GM21825 (cell line): ENCODE measurements at regions not wholly inside any gene's neighbourhood (a gene's known extent, or its start where the extent isn't known, plus 50 kb on each side); places are given as distances from the start of the nearest gene placed in this dataset.
"Not testable (repeated sequence)": the region's sequence is repeated elsewhere in the genome, so short reads cannot be mapped to it uniquely, and the experiment has no call there.

Experiments
- ATAC-seq: cut with Tn5 transposase; IDR thresholded peaks from one replicate; pipeline ENCODE4 v1.9.1; 2021; ENCODE audit warnings: mild to moderate bottlenecking, moderate library complexity; ENCODE audit not compliant: unreplicated experiment

GRCh38 chr18:22789600-22789999, 143.5 kb upstream of the RBBP8 start:
- ATAC-seq, result no peak

GRCh38 chr18:22790545-22791309, 142.4 kb upstream of the RBBP8 start:
- ATAC-seq, result no peak

GRCh38 chr18:22791310-22791610, 141.9 kb upstream of the RBBP8 start:
- no peak for ATAC-seq

- ATAC-seq, result no peak
Observed at GRCh38 chr18:22796113-22796512, 137.0 kb upstream of the RBBP8 start.

GRCh38 chr18:22800551-22800951, 132.6 kb upstream of the RBBP8 start:
- ATAC-seq, result no peak

- ATAC-seq, result no peak
Observed at GRCh38 chr18:22813648-22814328, 119.3 kb upstream of the RBBP8 start.

- no peak for ATAC-seq
Observed at GRCh38 chr18:22814329-22814703, 118.8 kb upstream of the RBBP8 start.

GRCh38 chr18:22816266-22817176, 116.6 kb upstream of the RBBP8 start:
- no peak for ATAC-seq

GRCh38 chr18:22817844-22818243, 115.3 kb upstream of the RBBP8 start:
- no peak for ATAC-seq

GRCh38 chr18:22822024-22822423, 111.1 kb upstream of the RBBP8 start:
- no peak for ATAC-seq

- ATAC-seq, result peak; percentile 72
Observed at GRCh38 chr18:22822841-22823508, 110.2 kb upstream of the RBBP8 start.

- no peak for ATAC-seq
Observed at GRCh38 chr18:22826726-22827125, 106.4 kb upstream of the RBBP8 start.

- no peak for ATAC-seq
Observed at GRCh38 chr18:22827216-22827615, 105.9 kb upstream of the RBBP8 start.

GRCh38 chr18:22827741-22828140, 105.4 kb upstream of the RBBP8 start:
- no peak for ATAC-seq

GRCh38 chr18:22828171-22828570, 105.0 kb upstream of the RBBP8 start:
- ATAC-seq, result no peak

- not testable (repeated sequence) for ATAC-seq
Observed at GRCh38 chr18:22828583-22828982, 104.5 kb upstream of the RBBP8 start.

GRCh38 chr18:22829781-22830180, 103.3 kb upstream of the RBBP8 start:
- ATAC-seq, result no peak

GRCh38 chr18:22830511-22830910, 102.6 kb upstream of the RBBP8 start:
- ATAC-seq, result no peak

- ATAC-seq, result no peak
Observed at GRCh38 chr18:22831441-22831904, 101.7 kb upstream of the RBBP8 start.

- ATAC-seq, result no peak
Observed at GRCh38 chr18:22836932-22837331, 96.2 kb upstream of the RBBP8 start.

GRCh38 chr18:22838221-22838620, 94.9 kb upstream of the RBBP8 start:
- ATAC-seq, result no peak
